ENCODE measurements at regions not wholly inside any gene's neighbourhood (a gene's known extent, or its start where the extent isn't known, plus 50 kb on each side); places are given as distances from the start of the nearest gene placed in this dataset.

DNA sequence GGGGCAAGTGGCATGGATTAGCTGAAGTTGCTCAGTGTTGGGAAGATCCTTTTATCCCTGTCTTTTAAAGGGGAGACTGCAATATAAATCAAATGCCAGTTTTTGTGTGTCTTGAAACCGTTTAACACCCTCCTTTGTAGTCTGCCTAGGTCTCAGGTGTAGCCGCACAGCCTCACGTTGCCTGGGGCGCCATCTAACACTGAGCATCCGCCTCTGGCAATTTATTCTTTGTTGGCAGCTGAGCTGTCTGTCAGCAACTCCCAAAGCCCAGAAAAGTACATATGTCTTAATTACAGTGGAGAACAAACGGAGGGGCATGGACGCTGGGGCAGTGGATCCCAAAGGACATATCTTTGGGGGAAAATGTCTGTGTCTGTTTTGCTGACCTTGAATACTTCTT lies 254.7 kb downstream of the STK31 start:
- Histone ChIP-seq H3K4me3 (ENCODE audit: control insufficient read depth in 2 of 3, extremely low read depth in 1 of 3, insufficient read depth in 2 of 3, low read depth in 1 of 3, low read length in 3 of 3) (no peak overlapping the region), H3K9me1 (ENCODE audit: control insufficient read depth, extremely low read depth, insufficient read depth, low read length) (no peaks in the 10 kb centered on the region), H3K79me2 (ENCODE audit: control insufficient read depth, insufficient read depth, low read length) (no peaks in the 10 kb centered on the region), H3K4me1 (ENCODE audit: control insufficient read depth, extremely low read depth, insufficient read depth, low read length) (peaks cover 3% of the 10 kb centered on the region), H2AFZ (ENCODE audit: control insufficient read depth, low read length) (no peak overlapping the region), H3K9me3 (ENCODE audit: control insufficient read depth, low read depth, low read length) (no peaks in the 10 kb centered on the region), H3K27ac (ENCODE audit: control insufficient read depth, insufficient read depth, low read length) (no peak overlapping the region), H4K20me1 (ENCODE audit: control insufficient read depth, extremely low read depth, insufficient read depth, low read length) (no peaks in the 10 kb centered on the region), H3K4me2 (ENCODE audit: control insufficient read depth, extremely low read depth, insufficient read depth, low read depth, low read length) (no peak overlapping the region), H3K9ac (ENCODE audit: control insufficient read depth, extremely low read depth, insufficient read depth, low read length) (no peak overlapping the region), H3K27me3 (ENCODE audit: control insufficient read depth, extremely low read depth, insufficient read depth, low read length) (no peaks in the 10 kb centered on the region), H3K36me3 (ENCODE audit: control insufficient read depth in 2 of 2, extremely low read depth in 1 of 2, insufficient read depth in 2 of 2, low read length in 2 of 2) (no peaks in the 10 kb centered on the region)
- dilution Hi-C loops (cut with MboI; ENCODE audit: extremely low pct_ligation_motif_present, low sequenced_read_pairs) = no loop called here
- FAIRE-seq (no peak), DNase-seq (ENCODE audit: low read depth, low spot score) (no peak)
- no peak for TF ChIP-seq EZH2 (IDR thresholded peaks at IDR 0.05; ENCODE audit: low read length)
- TF ChIP-seq, protein P1, sequence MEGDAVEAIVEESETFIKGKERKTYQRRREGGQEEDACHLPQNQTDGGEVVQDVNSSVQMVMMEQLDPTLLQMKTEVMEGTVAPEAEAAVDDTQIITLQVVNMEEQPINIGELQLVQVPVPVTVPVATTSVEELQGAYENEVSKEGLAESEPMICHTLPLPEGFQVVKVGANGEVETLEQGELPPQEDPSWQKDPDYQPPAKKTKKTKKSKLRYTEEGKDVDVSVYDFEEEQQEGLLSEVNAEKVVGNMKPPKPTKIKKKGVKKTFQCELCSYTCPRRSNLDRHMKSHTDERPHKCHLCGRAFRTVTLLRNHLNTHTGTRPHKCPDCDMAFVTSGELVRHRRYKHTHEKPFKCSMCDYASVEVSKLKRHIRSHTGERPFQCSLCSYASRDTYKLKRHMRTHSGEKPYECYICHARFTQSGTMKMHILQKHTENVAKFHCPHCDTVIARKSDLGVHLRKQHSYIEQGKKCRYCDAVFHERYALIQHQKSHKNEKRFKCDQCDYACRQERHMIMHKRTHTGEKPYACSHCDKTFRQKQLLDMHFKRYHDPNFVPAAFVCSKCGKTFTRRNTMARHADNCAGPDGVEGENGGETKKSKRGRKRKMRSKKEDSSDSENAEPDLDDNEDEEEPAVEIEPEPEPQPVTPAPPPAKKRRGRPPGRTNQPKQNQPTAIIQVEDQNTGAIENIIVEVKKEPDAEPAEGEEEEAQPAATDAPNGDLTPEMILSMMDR (optimal IDR thresholded peaks at IDR 0.05 in 1 of 3, IDR thresholded peaks at IDR 0.05 in 1 of 3, conservative IDR thresholded peaks at IDR 0.05 in 1 of 3; ENCODE audit: extremely low read depth in 1 of 3, insufficient read depth in 2 of 3, low read length in 3 of 3) = no peak

DNA sequence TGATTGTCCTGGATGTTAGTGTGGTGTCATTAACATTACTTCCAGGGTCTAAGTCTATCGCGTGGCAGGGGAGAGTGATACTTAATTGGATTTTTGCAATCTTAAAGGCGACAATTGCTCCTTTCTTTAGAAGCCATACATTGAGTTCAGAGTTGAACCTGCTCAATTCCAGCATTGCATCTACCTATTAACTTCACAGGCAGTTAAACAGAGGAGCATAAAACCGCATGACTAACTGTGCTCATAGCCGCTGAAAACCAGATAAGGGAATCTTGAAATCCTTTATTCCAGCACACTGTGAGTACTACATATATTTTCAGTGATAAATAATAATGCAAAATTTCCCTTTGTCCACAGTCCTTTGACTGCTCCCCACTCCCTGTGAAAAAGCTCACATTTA lies 255.3 kb downstream of the STK31 start:
- H3K9me3 ChIP-seq (ENCODE audit: control insufficient read depth, low read depth, low read length) = no peaks in the 10 kb centered on the region
- peaks cover 3% of the 10 kb centered on the region for H3K4me1 ChIP-seq (ENCODE audit: control insufficient read depth, extremely low read depth, insufficient read depth, low read length)
- H4K20me1 ChIP-seq (ENCODE audit: control insufficient read depth, extremely low read depth, insufficient read depth, low read length) = no peaks in the 10 kb centered on the region
- H3K9me1 ChIP-seq (ENCODE audit: control insufficient read depth, extremely low read depth, insufficient read depth, low read length) = no peaks in the 10 kb centered on the region
- no peak overlapping the region for H3K9ac ChIP-seq (ENCODE audit: control insufficient read depth, extremely low read depth, insufficient read depth, low read length)
- no peaks in the 10 kb centered on the region for H3K36me3 ChIP-seq (ENCODE audit: control insufficient read depth in 2 of 2, extremely low read depth in 1 of 2, insufficient read depth in 2 of 2, low read length in 2 of 2)
- H3K27ac ChIP-seq (ENCODE audit: control insufficient read depth, insufficient read depth, low read length) = no peak overlapping the region
- FAIRE-seq (no peak), DNase-seq (ENCODE audit: low read depth, low spot score) (no peak)
- no peaks in the 10 kb centered on the region for H3K27me3 ChIP-seq (ENCODE audit: control insufficient read depth, extremely low read depth, insufficient read depth, low read length)
- no peak for TF ChIP-seq EZH2 (IDR thresholded peaks at IDR 0.05; ENCODE audit: low read length)
- TF ChIP-seq, protein P1 (optimal IDR thresholded peaks at IDR 0.05 in 1 of 3, IDR thresholded peaks at IDR 0.05 in 1 of 3, conservative IDR thresholded peaks at IDR 0.05 in 1 of 3; ENCODE audit: extremely low read depth in 1 of 3, insufficient read depth in 2 of 3, low read length in 3 of 3) = no peak
- dilution Hi-C loops (cut with MboI; ENCODE audit: extremely low pct_ligation_motif_present, low sequenced_read_pairs) = no loop called here
- H2AFZ ChIP-seq (ENCODE audit: control insufficient read depth, low read length) = no peak overlapping the region
- no peaks in the 10 kb centered on the region for H3K79me2 ChIP-seq (ENCODE audit: control insufficient read depth, insufficient read depth, low read length)
- H3K4me3 ChIP-seq (ENCODE audit: control insufficient read depth in 2 of 3, extremely low read depth in 1 of 3, insufficient read depth in 2 of 3, low read depth in 1 of 3, low read length in 3 of 3) = no peak overlapping the region
- H3K4me2 ChIP-seq (ENCODE audit: control insufficient read depth, extremely low read depth, insufficient read depth, low read depth, low read length) = no peak overlapping the region
